KMS-11 (cell line): ENCODE measurements at regions not wholly inside any gene's neighbourhood (a gene's known extent, or its start where the extent isn't known, plus 50 kb on each side); places are given as distances from the start of the nearest gene placed in this dataset.
"Not testable (repeated sequence)": the region's sequence is repeated elsewhere in the genome, so short reads cannot be mapped to it uniquely, and the experiment has no call there.

Experiments
- H2AFZ ChIP-seq: fragments of 200-600 bp; sonication (generic); 2 replicates; pipeline ENCODE4 v1.6.1; 2016; ENCODE audit warnings: antibody characterized with exemption, mixed run types, low read depth
- H3K27ac ChIP-seq: fragments of 200-600 bp; sonication (generic); 2 replicates; pipeline ENCODE4 v1.6.1; 2016; ENCODE audit warnings: mild to moderate bottlenecking, mixed run types
- H3K27me3 ChIP-seq: fragments of 200-600 bp; sonication (generic); 2 replicates; pipeline ENCODE4 v1.6.1; 2017; ENCODE audit warnings: mild to moderate bottlenecking, low read depth, mixed run types, moderate library complexity; ENCODE audit not compliant: insufficient read depth
- H3K36me3 ChIP-seq: fragments of 200-600 bp; sonication (generic); 2 replicates; pipeline ENCODE4 v1.6.1; 2017; ENCODE audit warnings: mild to moderate bottlenecking, mixed run types; ENCODE audit not compliant: insufficient read depth
- H3K4me1 ChIP-seq: fragments of 200-600 bp; sonication (generic); 2 replicates; pipeline ENCODE4 v1.6.1; 2016; ENCODE audit warnings: mild to moderate bottlenecking, low read depth, mixed run types; ENCODE audit not compliant: poor library complexity, severe bottlenecking
- H3K4me2 ChIP-seq: fragments of 200-600 bp; sonication (generic); 2 replicates; pipeline ENCODE4 v1.7.0; 2016; ENCODE audit warnings: mild to moderate bottlenecking, mixed run types
- H3K4me3 ChIP-seq: fragments of 200-600 bp; sonication (generic); IDR thresholded peaks from 2 replicates; pipeline ENCODE4 v1.6.1; 2017; ENCODE audit warnings: low read depth, low read length, mixed read lengths; ENCODE audit not compliant: insufficient read depth
- H3K79me2 ChIP-seq: fragments of 200-600 bp; sonication (generic); 2 replicates; pipeline ENCODE4 v1.6.1; 2016; ENCODE audit warnings: low read depth, mixed run types; ENCODE audit not compliant: insufficient read depth
- H3K9ac ChIP-seq: fragments of 200-600 bp; sonication (generic); 2 replicates; pipeline ENCODE4 v1.6.1; 2016; ENCODE audit warnings: mild to moderate bottlenecking, mixed run types
- H4K20me1 ChIP-seq: fragments of 200-600 bp; sonication (generic); 2 replicates; pipeline ENCODE4 v1.6.1; 2016; ENCODE audit warnings: mild to moderate bottlenecking, mixed run types; ENCODE audit not compliant: insufficient read depth
- CTCF ChIP-seq: fragments of 200-600 bp; sonication (generic); conservative IDR thresholded peaks from 2 replicates; pipeline ENCODE4 v1.6.1; 2017; ENCODE audit warnings: low read depth, mild to moderate bottlenecking, antibody characterized with exemption, low read length, moderate library complexity, mixed read lengths

DNA sequence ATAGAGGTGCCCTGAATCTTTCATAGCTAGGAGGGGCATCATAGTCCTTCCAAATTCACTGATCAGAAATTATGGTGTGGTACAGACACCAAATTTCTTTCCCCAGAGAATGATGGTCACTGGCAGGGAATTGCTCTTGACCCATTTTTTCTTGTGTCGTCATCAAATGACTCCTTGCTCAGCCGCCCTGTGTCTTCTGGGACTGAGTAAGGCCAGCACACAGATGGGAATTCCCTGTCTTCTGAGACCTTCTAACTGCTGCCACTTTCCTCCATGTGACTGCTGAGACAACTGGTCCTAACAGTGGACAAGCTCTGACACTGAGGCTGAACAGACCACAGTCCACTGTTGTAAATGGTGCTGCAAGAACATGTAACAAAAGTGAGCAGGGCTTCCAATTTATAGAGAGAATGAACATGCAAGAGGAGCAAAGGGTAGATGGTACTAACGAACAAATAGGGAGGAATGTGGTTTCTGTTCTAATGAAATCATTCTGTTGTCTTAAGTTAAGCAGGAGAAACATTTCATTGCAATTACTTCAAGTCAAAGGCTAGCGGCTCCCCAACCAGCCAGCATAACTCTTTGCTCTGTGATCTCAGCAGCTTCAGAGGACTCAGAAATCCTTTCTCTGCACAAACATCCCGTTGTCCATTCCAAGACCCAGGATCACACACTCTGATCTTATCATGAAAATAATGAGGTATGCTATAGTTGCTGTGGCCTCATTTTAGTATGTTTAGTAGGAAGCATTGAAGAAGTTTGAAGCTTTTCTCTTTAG lies 235.9 kb upstream of the PRSS1 start:
- H3K4me2 ChIP-seq = no peak overlapping the region
- no peak for TF ChIP-seq CTCF
- no peaks in the 10 kb centered on the region for H3K27me3 ChIP-seq
- H3K79me2 ChIP-seq = no peaks in the 10 kb centered on the region
- no peaks in the 10 kb centered on the region for H4K20me1 ChIP-seq
- H3K36me3 ChIP-seq = no peaks in the 10 kb centered on the region
- H2AFZ ChIP-seq = no peak overlapping the region
- H3K4me3 ChIP-seq = no peak overlapping the region
- H3K4me1 ChIP-seq = peaks cover 3% of the 10 kb centered on the region
- no peak overlapping the region for H3K9ac ChIP-seq
- no peak overlapping the region for H3K27ac ChIP-seq

DNA sequence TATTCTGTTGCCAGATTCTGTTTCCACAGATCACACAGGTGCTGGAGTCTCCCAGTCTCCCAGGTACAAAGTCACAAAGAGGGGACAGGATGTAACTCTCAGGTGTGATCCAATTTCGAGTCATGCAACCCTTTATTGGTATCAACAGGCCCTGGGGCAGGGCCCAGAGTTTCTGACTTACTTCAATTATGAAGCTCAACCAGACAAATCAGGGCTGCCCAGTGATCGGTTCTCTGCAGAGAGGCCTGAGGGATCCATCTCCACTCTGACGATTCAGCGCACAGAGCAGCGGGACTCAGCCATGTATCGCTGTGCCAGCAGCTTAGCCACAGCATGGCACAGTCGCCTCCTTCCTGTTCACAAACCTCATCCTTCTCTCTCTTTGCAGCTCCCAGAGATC lies 237.5 kb upstream of the PRSS1 start:
- no peak overlapping the region for H3K27ac ChIP-seq
- peaks cover 3% of the 10 kb centered on the region for H3K4me1 ChIP-seq
- H2AFZ ChIP-seq = no peak overlapping the region
- H4K20me1 ChIP-seq = no peaks in the 10 kb centered on the region
- no peak for TF ChIP-seq CTCF
- H3K4me3 ChIP-seq = no peak overlapping the region
- no peak overlapping the region for H3K9ac ChIP-seq
- H3K36me3 ChIP-seq = no peaks in the 10 kb centered on the region
- H3K79me2 ChIP-seq = no peaks in the 10 kb centered on the region
- H3K27me3 ChIP-seq = no peaks in the 10 kb centered on the region
- H3K4me2 ChIP-seq = no peak overlapping the region

- no peak overlapping the region for H3K4me2 ChIP-seq
- H3K27me3 ChIP-seq = no peaks in the 10 kb centered on the region
- no peaks in the 10 kb centered on the region for H3K36me3 ChIP-seq
- H4K20me1 ChIP-seq = no peaks in the 10 kb centered on the region
- peaks cover 3% of the 10 kb centered on the region for H3K4me1 ChIP-seq
- H3K9ac ChIP-seq = no peak overlapping the region
- no peak overlapping the region for H3K4me3 ChIP-seq
- no peak overlapping the region for H2AFZ ChIP-seq
- no peak for TF ChIP-seq CTCF
- no peak overlapping the region for H3K27ac ChIP-seq
- H3K79me2 ChIP-seq = no peaks in the 10 kb centered on the region
These were observed 237.9 kb upstream of the PRSS1 start for GRCh38 chr7:142511374-142511773.

- H3K4me1 ChIP-seq, H4K20me1 ChIP-seq, H3K27me3 ChIP-seq, H3K9ac ChIP-seq, H3K79me2 ChIP-seq, H2AFZ ChIP-seq, H3K36me3 ChIP-seq, H3K4me2 ChIP-seq, H3K4me3 ChIP-seq, H3K27ac ChIP-seq: not testable (repeated sequence)
These were observed 240.0 kb upstream of the PRSS1 start for GRCh38 chr7:142509235-142509634.

DNA sequence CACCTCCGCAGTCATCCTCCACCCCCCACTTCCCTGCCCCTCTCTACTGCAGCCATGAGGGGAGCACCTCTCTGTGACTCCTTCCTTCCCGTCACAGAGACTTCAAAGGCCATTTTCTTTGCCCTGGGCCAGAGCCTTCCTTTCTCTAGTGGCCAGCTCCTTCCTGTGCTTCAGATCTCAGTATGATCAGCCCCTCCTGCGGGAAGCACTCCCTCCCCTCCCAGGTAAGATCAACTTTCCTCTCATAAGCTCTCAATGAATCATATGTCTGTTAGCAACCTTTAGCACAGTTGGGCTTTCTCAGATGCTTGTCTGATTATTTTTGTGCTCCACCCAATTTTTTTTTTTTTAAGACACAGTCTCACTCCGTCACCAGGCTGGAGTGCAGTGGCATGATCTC lies 241.0 kb upstream of the PRSS1 start:
- Histone ChIP-seq H3K36me3 (no peaks in the 10 kb centered on the region), H3K4me2 (no peak overlapping the region), H3K4me3 (no peak overlapping the region), H2AFZ (no peak overlapping the region), H3K79me2 (no peaks in the 10 kb centered on the region), H3K27me3 (no peaks in the 10 kb centered on the region; the same call in 1 of the 2 replicates), H4K20me1 (no peaks in the 10 kb centered on the region), H3K9ac (no peak overlapping the region), H3K4me1 (no peaks in the 10 kb centered on the region), H3K27ac (no peak overlapping the region)
- no peak for TF ChIP-seq CTCF
